CD4-positive, alpha-beta T cell (primary cell): ENCODE measurements at regions not wholly inside any gene's neighbourhood (a gene's known extent, or its start where the extent isn't known, plus 50 kb on each side); places are given as distances from the start of the nearest gene placed in this dataset.

Experiments used
- ATAC-seq: fragments of 200-7000 bp; cut with Tn5 transposase; one replicate; pipeline ENCODE4 v1.10.0; 2022; ENCODE audit warnings: mild to moderate bottlenecking; ENCODE audit not compliant: poor library complexity
- CTCF ChIA-PET: fragments of 350-600 bp; sonication (Branson Sonifier 250); formaldehyde crosslinking; loops from one replicate; lab custom pipeline; 2021; ENCODE audit warnings: antibody characterized with exemption, inconsistent platforms; lab: Charles Lee
- POLR2A ChIA-PET: fragments of 350-600 bp; sonication (Branson Sonifier 250); formaldehyde crosslinking; loops from one replicate; lab custom pipeline; 2021; ENCODE audit warnings: antibody characterized with exemption, inconsistent platforms; lab: Charles Lee
- DNase-seq, 14 experiments: peaks; one replicate each; pipeline ENCODE4 v3.0.0-alpha.2; 2013 to 2020; ENCODE audit warnings: mixed read lengths in 2 of 14
- H3K27ac ChIP-seq, 2 donors: one replicate each; pipeline versions ENCODE4 v1.5.1 to v1.7.0; 2013; ENCODE audit warnings: low read length in 2 of 2, low read depth in 1 of 2, mild to moderate bottlenecking in 1 of 2
- H3K27me3 ChIP-seq, 2 experiments: 1 replicate in 1 of 2; 2 replicates in 1 of 2; pipeline versions ENCODE4 v1.6.1 to v1.7.0; 2013; ENCODE audit warnings: low read length in 2 of 2, control low read depth in 1 of 2, mild to moderate bottlenecking in 1 of 2, moderate library complexity in 1 of 2; ENCODE audit not compliant: insufficient read depth in 2 of 2, control insufficient read depth in 1 of 2
- H3K36me3 ChIP-seq: one replicate; pipeline ENCODE4 v1.6.1; 2013; ENCODE audit warnings: low read length, control low read depth; ENCODE audit not compliant: insufficient read depth
- H3K4me1 ChIP-seq: one replicate; pipeline ENCODE4 v1.6.1; 2013; ENCODE audit warnings: low read length, control low read depth; ENCODE audit not compliant: insufficient read depth
- H3K4me3 ChIP-seq: one replicate; pipeline ENCODE4 v1.5.1; 2013; ENCODE audit warnings: mild to moderate bottlenecking, low read length, moderate library complexity
- H3K9me3 ChIP-seq, 2 experiments: 1 replicate in 1 of 2; 2 replicates in 1 of 2; pipeline versions ENCODE4 v1.6.1 to v1.7.0; 2013; ENCODE audit warnings: low read length in 2 of 2, mild to moderate bottlenecking in 2 of 2, control low read depth in 1 of 2, moderate library complexity in 1 of 2; ENCODE audit not compliant: control insufficient read depth in 1 of 2, insufficient read depth in 1 of 2
- H3K27ac Mint-ChIP-seq: one replicate; pipeline ENCODE4 v1.8.0; 2020; ENCODE audit warnings: mixed read lengths
- H3K27me3 Mint-ChIP-seq: one replicate; pipeline ENCODE4 v1.8.0; 2021; ENCODE audit warnings: mixed read lengths
- H3K36me3 Mint-ChIP-seq: one replicate; pipeline ENCODE4 v1.8.0; 2021; ENCODE audit warnings: low read depth, mixed read lengths
- H3K4me1 Mint-ChIP-seq: one replicate; pipeline ENCODE4 v1.8.0; 2021; ENCODE audit warnings: low read depth, mixed read lengths
- H3K4me3 Mint-ChIP-seq: one replicate; pipeline ENCODE4 v1.8.0; 2020; ENCODE audit warnings: mild to moderate bottlenecking, mixed read lengths
- H3K9me3 Mint-ChIP-seq: one replicate; pipeline ENCODE4 v1.8.0; 2020; ENCODE audit warnings: mixed read lengths
- intact Hi-C, 2 experiments: fragments of 100-400 bp; cut with DNase I in 1 of 2; cut with micrococcal nuclease in 1 of 2; formaldehyde crosslinking; loops; one replicate each; pipeline versions ENCODE4 v1.15.1 to v1.9.0; 2023 to 2025; cut with DNase I, micrococcal nuclease
- TF ChIP-seq, protein P1 (sequence below): fragments of 200-600 bp; IDR thresholded peaks from one replicate; pipeline ENCODE4 v1.8.0; 2022; ENCODE audit warnings: antibody characterized with exemption, mild to moderate bottlenecking

DNA sequence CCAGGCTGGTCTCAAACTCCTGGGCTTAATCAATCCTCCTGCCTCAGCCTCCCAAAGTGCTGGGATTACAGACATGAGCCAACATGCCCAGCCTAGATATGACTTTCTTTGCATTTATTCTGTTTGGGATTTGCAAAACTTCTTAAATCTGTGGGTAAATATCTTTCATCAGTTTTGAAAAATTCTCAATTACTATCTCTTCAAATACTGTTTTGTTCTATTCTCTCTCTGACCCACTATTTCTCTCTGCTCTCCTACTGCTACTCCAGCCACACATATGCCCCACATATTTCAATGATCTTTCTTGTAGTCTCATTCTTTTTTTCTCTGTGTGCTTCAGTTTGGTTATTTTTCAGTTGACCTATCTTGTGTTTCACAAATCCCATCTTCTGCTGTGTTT is 205.1 kb downstream of the CHIC2 start:
- peaks cover 16% of the 10 kb centered on the region for H3K27me3 Mint-ChIP-seq

DNA sequence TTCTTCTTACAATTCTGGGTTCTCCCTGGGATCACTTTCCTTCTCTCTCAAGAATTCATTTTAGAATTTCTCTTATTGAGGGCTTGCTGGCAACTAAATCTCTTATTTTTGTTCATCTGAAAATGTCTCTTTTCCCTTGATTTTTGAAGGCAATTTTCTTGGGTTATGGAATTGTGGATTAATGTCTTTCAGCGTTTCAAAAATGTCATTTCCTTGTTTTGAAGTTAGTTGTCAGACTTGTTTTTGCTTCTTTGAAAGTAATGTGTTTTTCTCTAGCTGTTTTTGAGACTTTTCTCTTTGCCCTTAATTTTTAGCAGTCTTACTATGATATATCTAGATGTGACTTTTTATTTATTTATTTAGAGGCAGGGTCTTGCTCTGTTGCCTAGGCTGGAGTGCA is 205.7 kb downstream of the CHIC2 start:
- intact Hi-C loops, result no loop called here
- TF ChIP-seq, protein P1, sequence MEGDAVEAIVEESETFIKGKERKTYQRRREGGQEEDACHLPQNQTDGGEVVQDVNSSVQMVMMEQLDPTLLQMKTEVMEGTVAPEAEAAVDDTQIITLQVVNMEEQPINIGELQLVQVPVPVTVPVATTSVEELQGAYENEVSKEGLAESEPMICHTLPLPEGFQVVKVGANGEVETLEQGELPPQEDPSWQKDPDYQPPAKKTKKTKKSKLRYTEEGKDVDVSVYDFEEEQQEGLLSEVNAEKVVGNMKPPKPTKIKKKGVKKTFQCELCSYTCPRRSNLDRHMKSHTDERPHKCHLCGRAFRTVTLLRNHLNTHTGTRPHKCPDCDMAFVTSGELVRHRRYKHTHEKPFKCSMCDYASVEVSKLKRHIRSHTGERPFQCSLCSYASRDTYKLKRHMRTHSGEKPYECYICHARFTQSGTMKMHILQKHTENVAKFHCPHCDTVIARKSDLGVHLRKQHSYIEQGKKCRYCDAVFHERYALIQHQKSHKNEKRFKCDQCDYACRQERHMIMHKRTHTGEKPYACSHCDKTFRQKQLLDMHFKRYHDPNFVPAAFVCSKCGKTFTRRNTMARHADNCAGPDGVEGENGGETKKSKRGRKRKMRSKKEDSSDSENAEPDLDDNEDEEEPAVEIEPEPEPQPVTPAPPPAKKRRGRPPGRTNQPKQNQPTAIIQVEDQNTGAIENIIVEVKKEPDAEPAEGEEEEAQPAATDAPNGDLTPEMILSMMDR, result no peak
- Histone ChIP-seq H3K4me1 (no peaks in the 10 kb centered on the region), H3K27ac (no peak overlapping the region), H3K4me3 (no peak overlapping the region), H3K9me3 (no peaks in the 10 kb centered on the region), H3K36me3 (no peaks in the 10 kb centered on the region), H3K27me3 (no peaks in the 10 kb centered on the region)
- Mint-ChIP-seq H3K27me3 (peaks cover 11% of the 10 kb centered on the region), H3K27ac (no peak overlapping the region), H3K4me3 (no peak overlapping the region), H3K9me3 (no peaks in the 10 kb centered on the region), H3K36me3 (no peaks in the 10 kb centered on the region), H3K4me1 (no peaks in the 10 kb centered on the region)
- ChIA-PET CTCF (no interaction called here), POLR2A (no interaction called here)
- DNase-seq (no peak), ATAC-seq (no peak)

More for the DNA sequence above, 205.1 kb downstream of the CHIC2 start:
- DNase-seq (no peak), ATAC-seq (no peak)
- Histone ChIP-seq H3K4me1 (no peaks in the 10 kb centered on the region), H3K4me3 (no peak overlapping the region), H3K27ac (no peak overlapping the region), H3K27me3 (no peaks in the 10 kb centered on the region), H3K9me3 (no peaks in the 10 kb centered on the region), H3K36me3 (no peaks in the 10 kb centered on the region)
- Mint-ChIP-seq H3K36me3 (no peaks in the 10 kb centered on the region), H3K9me3 (no peaks in the 10 kb centered on the region), H3K4me3 (no peak overlapping the region), H3K4me1 (no peaks in the 10 kb centered on the region), H3K27ac (no peak overlapping the region)
- POLR2A ChIA-PET, result no interaction called here
- CTCF ChIA-PET, result no interaction called here
- intact Hi-C loops, result no loop called here
- TF ChIP-seq, protein P1, result no peak

DNA sequence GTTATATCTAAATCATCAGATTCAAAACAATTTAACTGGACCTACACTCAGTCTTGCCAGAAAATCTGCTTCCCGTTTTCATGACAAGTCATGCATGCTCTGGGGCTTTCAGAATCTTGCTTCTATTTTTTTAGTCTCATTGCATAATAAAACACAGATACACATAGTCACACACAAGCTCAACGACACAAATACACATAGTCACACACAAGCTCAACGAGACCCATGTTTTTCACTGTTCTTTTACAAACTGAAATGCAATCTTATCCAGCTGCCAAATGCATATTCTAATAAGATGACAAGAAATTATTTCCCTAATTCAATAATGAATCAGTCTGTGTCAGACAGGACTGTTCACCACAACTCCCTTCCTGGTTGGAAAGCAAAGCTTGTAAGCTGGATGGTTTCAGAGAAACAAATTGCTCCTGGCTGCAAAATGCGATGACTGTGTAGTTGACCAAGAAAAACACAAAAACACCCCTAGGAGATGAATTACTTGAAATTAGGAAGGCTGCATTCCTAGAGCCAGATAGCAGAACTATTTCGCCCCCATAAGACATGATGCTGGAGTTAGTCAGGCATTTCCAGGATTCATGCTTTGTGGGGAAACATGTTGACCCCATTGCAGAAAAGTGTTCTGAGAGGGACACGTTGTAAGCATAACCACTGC is 208.7 kb downstream of the CHIC2 start:
- Mint-ChIP-seq H3K9me3 (no peaks in the 10 kb centered on the region), H3K4me1 (no peaks in the 10 kb centered on the region), H3K27me3 (peaks cover 5% of the 10 kb centered on the region), H3K27ac (no peak overlapping the region), H3K36me3 (no peaks in the 10 kb centered on the region), H3K4me3 (no peak overlapping the region)
- POLR2A ChIA-PET, result no interaction called here
- no peak for ATAC-seq
- CTCF ChIA-PET, result no interaction called here
- Histone ChIP-seq H3K27ac (no peak overlapping the region), H3K36me3 (no peaks in the 10 kb centered on the region), H3K4me1 (no peaks in the 10 kb centered on the region), H3K9me3 (no peaks in the 10 kb centered on the region), H3K27me3 (no peaks in the 10 kb centered on the region), H3K4me3 (no peak overlapping the region)
- peak in 2 of 14 experiments; percentile 3 to 7 for DNase-seq
- TF ChIP-seq, protein P1, result no peak
- intact Hi-C loops, result no loop called here
